Fibroblast of mammary gland (primary cell): ENCODE measurements at regions not wholly inside any gene's neighbourhood (a gene's known extent, or its start where the extent isn't known, plus 50 kb on each side); places are given as distances from the start of the nearest gene placed in this dataset.
"Not testable (repeated sequence)": the region's sequence is repeated elsewhere in the genome, so short reads cannot be mapped to it uniquely, and the experiment has no call there.

Experiments used
- DNase-seq: peaks from one replicate; pipeline ENCODE4 v3.0.0-alpha.2; 2010; ENCODE audit warnings: low read depth
- H3K4me3 ChIP-seq: 2 replicates; pipeline ENCODE4 v1.5.1; 2011; ENCODE audit warnings: low read depth, mild to moderate bottlenecking, low read length, moderate library complexity; ENCODE audit not compliant: control insufficient read depth
- TF ChIP-seq, protein P1 (sequence below): conservative IDR thresholded peaks from 2 replicates; pipeline ENCODE4 v1.5.1; 2011; ENCODE audit warnings: low read depth, low read length, inconsistent platforms; ENCODE audit not compliant: control insufficient read depth, insufficient read depth

GRCh38 chr2:22981785-22982184 lies 403.2 kb upstream of the KLHL29 start:
- no peak overlapping the region for H3K4me3 ChIP-seq
- no peak for DNase-seq
- TF ChIP-seq, protein P1, sequence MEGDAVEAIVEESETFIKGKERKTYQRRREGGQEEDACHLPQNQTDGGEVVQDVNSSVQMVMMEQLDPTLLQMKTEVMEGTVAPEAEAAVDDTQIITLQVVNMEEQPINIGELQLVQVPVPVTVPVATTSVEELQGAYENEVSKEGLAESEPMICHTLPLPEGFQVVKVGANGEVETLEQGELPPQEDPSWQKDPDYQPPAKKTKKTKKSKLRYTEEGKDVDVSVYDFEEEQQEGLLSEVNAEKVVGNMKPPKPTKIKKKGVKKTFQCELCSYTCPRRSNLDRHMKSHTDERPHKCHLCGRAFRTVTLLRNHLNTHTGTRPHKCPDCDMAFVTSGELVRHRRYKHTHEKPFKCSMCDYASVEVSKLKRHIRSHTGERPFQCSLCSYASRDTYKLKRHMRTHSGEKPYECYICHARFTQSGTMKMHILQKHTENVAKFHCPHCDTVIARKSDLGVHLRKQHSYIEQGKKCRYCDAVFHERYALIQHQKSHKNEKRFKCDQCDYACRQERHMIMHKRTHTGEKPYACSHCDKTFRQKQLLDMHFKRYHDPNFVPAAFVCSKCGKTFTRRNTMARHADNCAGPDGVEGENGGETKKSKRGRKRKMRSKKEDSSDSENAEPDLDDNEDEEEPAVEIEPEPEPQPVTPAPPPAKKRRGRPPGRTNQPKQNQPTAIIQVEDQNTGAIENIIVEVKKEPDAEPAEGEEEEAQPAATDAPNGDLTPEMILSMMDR, result no peak

DNA sequence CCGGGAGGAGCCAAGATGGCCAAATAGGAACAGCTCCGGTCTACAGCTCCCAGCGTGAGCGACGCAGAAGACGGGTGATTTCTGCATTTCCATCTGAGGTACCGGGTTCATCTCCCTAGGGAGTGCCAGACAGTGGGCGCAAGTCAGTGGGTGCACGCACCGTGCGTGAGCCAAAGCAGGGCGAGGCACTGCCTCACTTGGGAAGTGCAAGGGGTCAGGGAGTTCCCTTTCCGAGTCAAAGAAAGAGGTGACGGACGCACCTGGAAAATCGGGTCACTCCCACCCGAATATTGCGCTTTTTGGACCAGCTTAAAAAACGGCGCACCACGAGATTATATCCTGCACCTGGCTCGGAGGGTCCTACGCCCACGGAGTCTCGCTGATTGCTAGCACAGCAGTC lies 400.8 kb upstream of the KLHL29 start:
- DNase-seq, H3K4me3 ChIP-seq: not testable (repeated sequence)

DNA sequence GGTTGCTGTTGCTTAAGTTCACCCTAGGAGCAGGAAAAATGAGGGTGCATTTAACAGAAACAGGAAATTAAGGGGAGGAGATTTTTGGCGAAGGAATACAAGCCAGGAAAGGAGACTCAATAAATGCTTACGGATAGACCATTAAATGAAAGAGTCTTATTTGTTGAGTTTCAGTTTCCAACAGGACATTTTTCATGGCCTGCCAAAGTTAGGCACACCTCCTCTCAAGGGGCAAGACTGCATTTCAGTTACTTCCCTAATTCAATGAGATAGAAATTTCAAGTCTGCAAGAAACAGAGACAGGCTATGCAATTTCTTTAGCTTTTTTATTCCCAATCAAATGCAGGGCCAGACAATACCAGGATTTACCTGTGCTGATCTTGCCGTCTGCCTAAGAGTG lies 394.7 kb upstream of the KLHL29 start:
- no peak overlapping the region for H3K4me3 ChIP-seq
- TF ChIP-seq, protein P1, result no peak

DNA sequence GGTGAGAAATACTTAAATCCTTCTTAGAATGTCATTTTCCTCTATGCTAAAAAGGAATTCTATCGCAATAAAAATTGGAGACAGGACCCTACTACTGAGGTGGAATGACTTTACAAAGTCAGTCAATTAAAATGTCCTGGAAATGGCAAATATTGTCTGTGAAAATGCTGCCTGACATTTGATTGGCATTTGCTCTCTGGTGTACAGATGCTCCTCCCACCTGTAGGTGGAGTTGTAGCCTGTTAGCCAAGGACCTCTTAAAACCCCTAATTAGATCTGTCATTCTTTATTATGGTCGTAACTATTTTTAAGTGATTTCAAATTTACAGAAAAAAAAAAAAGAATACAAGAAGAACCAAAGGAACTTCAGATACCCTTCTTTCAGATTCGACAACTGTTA lies 393.1 kb upstream of the KLHL29 start:
- DNase-seq, result no peak
- TF ChIP-seq, protein P1, result no peak

More for the DNA sequence above, 394.7 kb upstream of the KLHL29 start:
- DNase-seq, result no peak

GRCh38 chr2:22992441-22992840 lies 392.5 kb upstream of the KLHL29 start:
- DNase-seq, result no peak
- H3K4me3 ChIP-seq, result no peak overlapping the region
- TF ChIP-seq, protein P1, result no peak

More for the DNA sequence above, 393.1 kb upstream of the KLHL29 start:
- no peak overlapping the region for H3K4me3 ChIP-seq

GRCh38 chr2:22993250-22993649 lies 391.7 kb upstream of the KLHL29 start:
- no peak for DNase-seq

DNA sequence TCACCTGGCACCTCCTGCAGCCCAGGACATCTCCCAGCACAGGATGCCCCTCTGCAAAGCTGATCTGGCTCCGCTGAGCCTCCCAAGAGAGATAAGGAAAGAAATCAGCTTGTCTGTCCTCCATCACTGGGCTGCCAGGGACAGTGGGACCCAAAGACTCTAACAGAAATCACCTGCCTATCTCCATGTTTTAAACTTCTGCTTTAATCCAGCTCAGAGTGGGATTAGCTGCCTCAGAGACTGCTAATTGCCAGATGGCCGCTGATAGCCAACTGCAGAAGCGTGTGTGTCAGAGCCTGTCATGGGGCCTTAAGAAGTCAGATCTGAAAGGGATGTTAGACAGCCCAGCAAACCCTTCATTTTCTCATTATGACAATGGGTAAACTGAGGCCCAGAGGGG lies 389.4 kb upstream of the KLHL29 start:
- no peak overlapping the region for H3K4me3 ChIP-seq
- TF ChIP-seq, protein P1, result no peak

More at GRCh38 chr2:22993250-22993649, 391.7 kb upstream of the KLHL29 start:
- H3K4me3 ChIP-seq, result no peak overlapping the region
- TF ChIP-seq, protein P1, result no peak

GRCh38 chr2:22996911-22997310 lies 388.1 kb upstream of the KLHL29 start:
- H3K4me3 ChIP-seq, result no peak overlapping the region
- TF ChIP-seq, protein P1, result no peak
- no peak for DNase-seq

More for the DNA sequence above, 389.4 kb upstream of the KLHL29 start:
- no peak for DNase-seq
